ENCODE measurements at regions not wholly inside any gene's neighbourhood (a gene's known extent, or its start where the extent isn't known, plus 50 kb on each side); places are given as distances from the start of the nearest gene placed in this dataset.

DNA sequence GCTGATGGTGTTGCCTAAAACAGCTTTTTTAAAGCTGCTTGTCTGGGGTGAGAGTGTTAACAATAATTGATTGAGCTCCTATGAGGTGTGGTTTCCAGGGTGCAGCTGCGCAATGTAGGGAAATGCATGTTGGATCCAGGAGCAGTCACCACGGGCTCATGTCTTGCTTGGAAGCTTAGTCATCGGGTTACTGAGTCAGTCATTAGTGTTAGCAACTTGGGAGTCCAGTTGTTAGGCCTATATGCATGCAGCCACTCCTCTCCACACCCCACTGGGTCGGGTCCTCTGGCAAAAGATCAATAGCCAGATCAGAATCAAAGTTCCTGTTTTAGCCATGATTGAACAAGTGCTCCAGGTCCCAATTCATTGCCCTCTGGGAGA, 271.7 kb upstream of the CHD6 start (continued):
- no peak for TF ChIP-seq USF1 (IDR thresholded peaks at IDR 0.05; ENCODE audit: borderline replicate concordance, extremely low read length, insufficient read depth, low read depth, low read length)
- TF ChIP-seq DPF2 (IDR thresholded peaks at IDR 0.05) = no peak
- TF ChIP-seq MEF2A (IDR thresholded peaks at IDR 0.05; ENCODE audit: insufficient read depth, low read depth, low read length) = no peak
- TF ChIP-seq, protein P1, sequence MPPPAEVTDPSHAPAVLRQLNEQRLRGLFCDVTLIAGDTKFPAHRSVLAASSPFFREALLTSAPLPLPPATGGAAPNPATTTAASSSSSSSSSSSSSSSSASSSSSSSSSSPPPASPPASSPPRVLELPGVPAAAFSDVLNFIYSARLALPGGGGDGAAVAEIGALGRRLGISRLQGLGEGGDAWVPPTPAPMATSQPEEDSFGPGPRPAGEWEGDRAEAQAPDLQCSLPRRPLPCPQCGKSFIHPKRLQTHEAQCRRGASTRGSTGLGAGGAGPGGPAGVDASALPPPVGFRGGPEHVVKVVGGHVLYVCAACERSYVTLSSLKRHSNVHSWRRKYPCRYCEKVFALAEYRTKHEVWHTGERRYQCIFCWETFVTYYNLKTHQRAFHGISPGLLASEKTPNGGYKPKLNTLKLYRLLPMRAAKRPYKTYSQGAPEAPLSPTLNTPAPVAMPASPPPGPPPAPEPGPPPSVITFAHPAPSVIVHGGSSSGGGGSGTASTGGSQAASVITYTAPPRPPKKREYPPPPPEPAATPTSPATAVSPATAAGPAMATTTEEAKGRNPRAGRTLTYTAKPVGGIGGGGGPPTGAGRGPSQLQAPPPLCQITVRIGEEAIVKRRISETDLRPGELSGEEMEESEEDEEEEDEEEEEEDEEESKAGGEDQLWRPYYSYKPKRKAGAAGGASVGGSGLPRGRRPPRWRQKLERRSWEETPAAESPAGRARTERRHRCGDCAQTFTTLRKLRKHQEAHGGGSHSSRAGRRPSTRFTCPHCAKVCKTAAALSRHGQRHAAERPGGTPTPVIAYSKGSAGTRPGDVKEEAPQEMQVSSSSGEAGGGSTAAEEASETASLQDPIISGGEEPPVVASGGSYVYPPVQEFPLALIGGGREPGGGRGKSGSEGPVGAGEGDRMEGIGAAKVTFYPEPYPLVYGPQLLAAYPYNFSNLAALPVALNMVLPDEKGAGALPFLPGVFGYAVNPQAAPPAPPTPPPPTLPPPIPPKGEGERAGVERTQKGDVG (CRISPR knock-in tag; IDR thresholded peaks at IDR 0.05) = no peak
- TF ChIP-seq, protein P2, sequence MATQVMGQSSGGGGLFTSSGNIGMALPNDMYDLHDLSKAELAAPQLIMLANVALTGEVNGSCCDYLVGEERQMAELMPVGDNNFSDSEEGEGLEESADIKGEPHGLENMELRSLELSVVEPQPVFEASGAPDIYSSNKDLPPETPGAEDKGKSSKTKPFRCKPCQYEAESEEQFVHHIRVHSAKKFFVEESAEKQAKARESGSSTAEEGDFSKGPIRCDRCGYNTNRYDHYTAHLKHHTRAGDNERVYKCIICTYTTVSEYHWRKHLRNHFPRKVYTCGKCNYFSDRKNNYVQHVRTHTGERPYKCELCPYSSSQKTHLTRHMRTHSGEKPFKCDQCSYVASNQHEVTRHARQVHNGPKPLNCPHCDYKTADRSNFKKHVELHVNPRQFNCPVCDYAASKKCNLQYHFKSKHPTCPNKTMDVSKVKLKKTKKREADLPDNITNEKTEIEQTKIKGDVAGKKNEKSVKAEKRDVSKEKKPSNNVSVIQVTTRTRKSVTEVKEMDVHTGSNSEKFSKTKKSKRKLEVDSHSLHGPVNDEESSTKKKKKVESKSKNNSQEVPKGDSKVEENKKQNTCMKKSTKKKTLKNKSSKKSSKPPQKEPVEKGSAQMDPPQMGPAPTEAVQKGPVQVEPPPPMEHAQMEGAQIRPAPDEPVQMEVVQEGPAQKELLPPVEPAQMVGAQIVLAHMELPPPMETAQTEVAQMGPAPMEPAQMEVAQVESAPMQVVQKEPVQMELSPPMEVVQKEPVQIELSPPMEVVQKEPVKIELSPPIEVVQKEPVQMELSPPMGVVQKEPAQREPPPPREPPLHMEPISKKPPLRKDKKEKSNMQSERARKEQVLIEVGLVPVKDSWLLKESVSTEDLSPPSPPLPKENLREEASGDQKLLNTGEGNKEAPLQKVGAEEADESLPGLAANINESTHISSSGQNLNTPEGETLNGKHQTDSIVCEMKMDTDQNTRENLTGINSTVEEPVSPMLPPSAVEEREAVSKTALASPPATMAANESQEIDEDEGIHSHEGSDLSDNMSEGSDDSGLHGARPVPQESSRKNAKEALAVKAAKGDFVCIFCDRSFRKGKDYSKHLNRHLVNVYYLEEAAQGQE (IDR thresholded peaks at IDR 0.05; ENCODE audit: low read depth, low read length) = no peak
- no peak for TF ChIP-seq E4F1 (IDR thresholded peaks at IDR 0.05; ENCODE audit: borderline replicate concordance, partially characterized antibody)
- TF ChIP-seq ATF2 (IDR thresholded peaks at IDR 0.05; ENCODE audit: low read length) = no peak
